Adipocyte (in vitro differentiated cells): ENCODE measurements at regions not wholly inside any gene's neighbourhood (a gene's known extent, or its start where the extent isn't known, plus 50 kb on each side); places are given as distances from the start of the nearest gene placed in this dataset.

Source experiments
- DNase-seq: peaks from one replicate; pipeline ENCODE4 v3.0.0-alpha.2; 2015; ENCODE audit warnings: low read depth
- H3K27me3 ChIP-seq: replicated peaks from 2 replicates; pipeline ENCODE4 v1.7.0; 2013; ENCODE audit warnings: mild to moderate bottlenecking, low read length, moderate library complexity; ENCODE audit not compliant: control insufficient read depth, insufficient read depth
- H3K36me3 ChIP-seq: 2 replicates; pipeline ENCODE4 v1.7.0; 2013; ENCODE audit warnings: low read length, mild to moderate bottlenecking, moderate library complexity; ENCODE audit not compliant: control insufficient read depth, insufficient read depth, severe bottlenecking
- H3K4me1 ChIP-seq: 2 replicates; pipeline ENCODE4 v1.7.0; 2013; ENCODE audit warnings: mild to moderate bottlenecking, low read length, moderate library complexity; ENCODE audit not compliant: control insufficient read depth, insufficient read depth
- H3K4me3 ChIP-seq: 2 replicates; pipeline ENCODE4 v1.7.0; 2013; ENCODE audit warnings: mild to moderate bottlenecking, low read length, moderate library complexity
- H3K9ac ChIP-seq: 2 replicates; pipeline ENCODE4 v1.7.0; 2013; ENCODE audit warnings: mild to moderate bottlenecking, low read length, moderate library complexity
- H3K9me3 ChIP-seq: 2 replicates; pipeline ENCODE4 v1.7.0; 2013; ENCODE audit warnings: mild to moderate bottlenecking, low read length, moderate library complexity; ENCODE audit not compliant: control insufficient read depth

DNA sequence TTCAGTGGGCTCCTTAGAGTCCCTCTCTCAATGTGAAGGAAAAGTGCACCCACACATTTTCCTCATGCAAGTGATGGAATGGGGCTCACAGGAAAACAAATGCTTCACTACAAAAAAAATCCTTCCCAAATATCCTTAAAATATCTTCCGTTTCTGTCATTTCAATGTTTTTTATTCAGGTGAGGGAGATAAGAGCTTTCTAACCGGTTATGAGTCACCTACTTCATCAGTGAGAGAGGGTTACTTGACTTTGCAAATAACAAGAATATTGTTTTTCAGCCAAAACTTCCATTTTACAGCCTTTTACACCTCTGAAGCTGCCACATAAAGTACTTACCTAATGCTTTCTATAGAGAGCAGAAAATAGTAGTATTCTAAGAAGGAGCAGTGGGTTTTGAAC, 98.3 kb upstream of the CD55 start:
- Histone ChIP-seq H3K27me3 (no peaks in the 10 kb centered on the region), H3K9ac (no peak overlapping the region), H3K36me3 (no peaks in the 10 kb centered on the region), H3K9me3 (no peaks in the 10 kb centered on the region), H3K4me3 (no peak overlapping the region), H3K4me1 (no peaks in the 10 kb centered on the region)
- no peak for DNase-seq

DNA sequence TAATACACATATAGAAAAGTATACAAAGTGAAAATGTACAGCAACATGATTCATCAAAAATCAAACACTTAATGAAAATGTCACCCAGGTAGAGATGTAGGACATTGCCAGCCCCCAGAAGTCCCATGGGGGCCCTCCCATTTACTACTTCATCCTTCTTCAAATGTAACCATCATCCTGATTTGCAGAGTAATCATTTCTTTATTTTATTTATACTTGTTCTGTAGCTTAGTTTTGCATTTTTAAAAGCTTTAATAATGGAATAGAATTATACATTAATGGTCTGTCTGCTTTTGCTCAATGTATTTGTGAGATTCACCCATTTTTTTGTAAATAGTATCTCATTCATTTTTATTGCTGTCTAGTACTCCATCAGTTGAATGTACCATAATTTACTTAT, 96.8 kb upstream of the CD55 start:
- Histone ChIP-seq H3K27me3 (no peaks in the 10 kb centered on the region), H3K4me1 (no peaks in the 10 kb centered on the region), H3K9me3 (no peaks in the 10 kb centered on the region), H3K9ac (no peak overlapping the region), H3K36me3 (no peaks in the 10 kb centered on the region), H3K4me3 (no peak overlapping the region)
- no peak for DNase-seq

DNA sequence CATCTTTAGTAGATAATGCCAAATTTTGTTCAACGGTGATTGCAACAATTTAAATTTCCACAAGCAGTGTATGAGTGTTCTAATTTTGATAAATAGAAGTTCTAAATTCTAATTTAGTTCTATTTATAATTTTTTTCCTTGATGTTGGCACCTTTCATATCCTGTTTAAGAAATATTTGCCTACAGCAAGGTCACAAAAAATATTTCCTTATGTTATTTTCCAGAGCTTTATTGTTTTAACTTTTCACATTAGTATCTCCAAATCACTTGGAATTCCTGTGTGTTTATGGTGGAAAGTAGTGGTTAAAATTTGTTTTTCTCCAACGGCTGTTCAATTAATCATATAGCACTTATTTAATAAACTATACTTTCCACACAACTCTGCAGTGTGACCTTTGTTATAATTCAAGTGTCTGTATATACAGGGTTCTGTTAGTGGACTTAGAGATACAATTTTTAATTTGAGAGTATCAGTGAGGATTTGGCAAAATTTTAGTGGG, 94.3 kb upstream of the CD55 start:
- Histone ChIP-seq H3K9ac (no peak overlapping the region), H3K27me3 (no peaks in the 10 kb centered on the region), H3K4me1 (no peaks in the 10 kb centered on the region), H3K9me3 (no peaks in the 10 kb centered on the region), H3K4me3 (no peak overlapping the region), H3K36me3 (no peaks in the 10 kb centered on the region)
- no peak for DNase-seq

DNA sequence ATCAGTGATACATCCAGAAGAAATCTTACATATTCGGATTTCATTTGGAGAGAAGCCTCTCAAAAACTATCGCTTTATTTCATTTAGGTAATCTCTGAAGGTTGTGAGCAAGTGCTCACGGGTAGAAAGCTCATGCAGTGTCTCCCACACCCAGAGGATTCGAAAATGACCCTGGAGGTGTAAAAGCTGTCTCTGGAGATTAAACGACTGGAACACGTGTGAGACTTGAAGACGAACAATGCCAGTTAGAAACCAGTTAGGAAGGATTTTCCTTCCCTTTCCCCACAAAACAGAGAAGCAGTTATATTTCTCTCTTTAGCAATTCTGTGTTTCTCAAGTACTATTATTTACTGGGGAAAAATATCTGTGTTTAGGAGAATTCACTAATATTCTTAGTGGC, 92.5 kb upstream of the CD55 start:
- Histone ChIP-seq H3K9ac (no peak overlapping the region), H3K27me3 (no peaks in the 10 kb centered on the region), H3K4me3 (no peak overlapping the region), H3K36me3 (no peaks in the 10 kb centered on the region), H3K9me3 (no peaks in the 10 kb centered on the region), H3K4me1 (peaks cover 4% of the 10 kb centered on the region)
- no peak for DNase-seq

DNA sequence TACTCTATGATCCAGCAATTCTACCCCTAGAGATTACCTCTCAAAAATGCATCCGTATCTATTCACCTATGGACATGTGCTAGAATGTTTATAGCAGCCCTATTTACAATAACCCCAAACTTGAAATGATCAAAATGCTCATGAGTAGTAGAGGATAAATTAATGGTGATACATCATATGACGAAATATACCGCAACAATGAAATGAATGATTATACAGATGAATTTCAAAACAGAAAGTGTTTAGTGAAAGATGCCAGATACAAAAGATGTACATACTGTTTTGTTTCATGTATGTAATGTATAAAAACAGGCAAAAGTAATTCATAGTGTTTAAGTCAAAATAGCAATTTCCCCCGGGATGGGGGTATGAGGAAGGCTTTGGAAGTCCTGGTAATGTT, 91.0 kb upstream of the CD55 start:
- H3K4me3 ChIP-seq: no peak overlapping the region
- peaks cover 4% of the 10 kb centered on the region for H3K4me1 ChIP-seq
- no peak overlapping the region for H3K9ac ChIP-seq
- DNase-seq: no peak
- H3K27me3 ChIP-seq: no peaks in the 10 kb centered on the region
- no peaks in the 10 kb centered on the region for H3K9me3 ChIP-seq
- H3K36me3 ChIP-seq: no peaks in the 10 kb centered on the region

DNA sequence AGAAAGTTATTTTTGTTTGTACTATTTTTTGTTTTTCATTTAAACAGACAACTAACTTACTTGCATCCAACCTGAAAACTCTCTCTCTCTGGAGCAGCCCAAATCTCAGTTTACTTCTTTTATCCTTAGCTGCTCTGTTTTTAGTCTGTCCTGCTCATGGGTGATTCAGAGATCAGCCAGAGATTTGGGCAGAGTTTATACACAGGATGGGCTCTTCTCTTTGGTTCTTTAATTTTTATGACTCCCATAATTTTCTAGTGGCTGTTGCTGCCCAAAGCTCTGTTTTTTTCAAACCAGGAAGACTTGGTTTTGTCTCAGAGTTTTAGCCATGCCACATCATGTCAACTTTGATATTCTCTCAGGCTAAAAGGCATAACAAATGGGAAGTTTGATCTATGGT, 86.8 kb upstream of the CD55 start:
- H3K27me3 ChIP-seq: no peaks in the 10 kb centered on the region
- no peak for DNase-seq
- H3K4me3 ChIP-seq: no peak overlapping the region
- no peaks in the 10 kb centered on the region for H3K9me3 ChIP-seq
- H3K9ac ChIP-seq: no peak overlapping the region
- H3K36me3 ChIP-seq: no peaks in the 10 kb centered on the region
- peaks cover 4% of the 10 kb centered on the region for H3K4me1 ChIP-seq

DNA sequence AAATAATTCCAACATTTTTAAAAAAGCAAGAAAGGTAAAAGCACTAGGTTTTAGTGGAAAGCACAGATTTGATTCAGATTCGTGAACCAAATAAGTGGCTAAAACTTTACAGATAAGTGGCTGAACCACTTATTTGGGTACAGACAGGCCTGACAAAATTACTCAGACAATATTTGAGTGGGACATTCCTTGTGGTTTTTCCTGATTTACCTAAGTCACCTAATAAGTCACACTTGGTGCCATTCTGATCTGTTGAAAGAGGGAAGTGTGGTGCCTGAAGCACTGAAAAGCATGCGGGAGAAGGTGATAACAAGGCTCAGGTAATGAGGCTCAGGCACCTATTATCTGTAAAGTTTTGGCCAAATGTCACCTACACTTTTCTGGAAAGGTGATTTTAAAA, 81.6 kb upstream of the CD55 start:
- Histone ChIP-seq H3K36me3 (no peaks in the 10 kb centered on the region), H3K9me3 (no peaks in the 10 kb centered on the region), H3K9ac (no peak overlapping the region), H3K4me1 (peaks cover 11% of the 10 kb centered on the region), H3K27me3 (no peaks in the 10 kb centered on the region), H3K4me3 (no peak overlapping the region)
- no peak for DNase-seq

DNA sequence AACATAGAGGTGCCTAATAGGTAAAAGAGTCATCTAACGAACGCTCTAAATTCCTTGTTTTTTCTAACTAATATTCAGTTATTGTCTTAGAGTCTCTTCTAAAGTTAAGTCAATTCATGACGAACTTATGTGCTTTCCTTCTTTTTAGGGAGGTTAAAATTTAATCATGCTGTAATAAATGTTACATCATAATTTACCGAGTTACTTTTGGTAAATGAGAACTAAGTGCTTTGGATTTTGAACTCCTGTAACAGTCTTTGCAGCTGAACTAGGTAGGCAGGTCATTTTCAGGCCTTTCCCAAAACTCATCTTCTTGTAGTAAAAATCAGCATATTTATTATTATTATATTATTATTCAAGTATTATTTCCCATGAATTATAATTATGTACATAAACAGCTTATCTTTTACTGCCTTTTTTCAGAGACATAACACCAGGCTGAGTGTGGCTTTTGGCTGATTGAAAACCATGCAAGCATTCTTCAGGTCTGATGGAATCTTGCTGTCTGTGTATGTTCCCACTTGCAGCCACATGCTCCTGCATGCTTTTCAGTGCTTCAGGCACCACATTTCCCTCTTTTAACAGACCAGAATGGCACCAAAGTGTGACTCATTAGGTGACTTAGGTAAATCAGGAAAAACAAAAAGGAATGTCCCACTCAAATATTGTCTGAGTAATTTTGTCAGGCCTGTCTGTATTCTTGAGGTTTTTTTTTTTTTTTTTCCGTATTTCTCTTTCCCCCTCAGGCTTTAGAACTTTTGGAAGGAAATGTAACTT, 81.0 kb upstream of the CD55 start:
- Histone ChIP-seq H3K27me3 (no peaks in the 10 kb centered on the region), H3K9me3 (no peaks in the 10 kb centered on the region), H3K36me3 (no peaks in the 10 kb centered on the region), H3K4me3 (no peak overlapping the region), H3K4me1 (peaks cover 11% of the 10 kb centered on the region), H3K9ac (no peak overlapping the region)
- peak; percentile 41 for DNase-seq

DNA sequence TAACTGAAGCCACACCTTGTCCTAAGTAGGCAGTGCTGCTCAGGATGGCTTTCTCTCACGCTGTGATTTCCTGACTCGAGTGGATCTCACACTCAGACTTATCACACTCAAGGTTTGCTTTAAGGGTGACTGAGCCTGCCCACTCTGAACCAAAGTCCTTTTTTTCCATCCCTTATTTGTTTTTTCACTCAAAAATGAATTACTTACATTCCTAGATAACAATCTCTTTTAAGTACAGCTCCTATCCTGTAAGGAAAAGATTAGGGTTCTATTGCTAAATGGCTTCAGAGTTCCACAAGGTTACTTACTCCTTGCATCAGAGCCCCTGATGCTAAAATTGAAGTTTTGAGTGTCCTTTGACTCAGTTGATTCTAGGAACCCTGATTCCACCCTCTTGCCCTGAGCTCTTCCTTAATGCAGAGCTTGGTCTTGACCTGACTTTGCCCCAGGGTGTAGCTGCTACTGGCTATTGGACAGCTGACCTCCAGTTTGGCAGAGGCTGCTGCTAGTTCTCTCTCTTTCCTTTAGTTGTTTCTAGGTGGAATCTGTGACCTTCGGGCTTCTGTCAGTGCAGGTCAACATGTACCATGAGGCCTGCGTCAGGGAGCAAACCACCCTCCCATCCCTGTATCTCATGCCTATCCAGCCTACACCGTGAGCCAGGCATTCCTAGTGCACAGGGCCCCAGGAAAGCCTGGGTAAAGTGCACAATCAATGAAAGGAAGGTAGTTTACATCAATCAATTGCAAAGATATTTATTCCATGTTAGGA, 80.1 kb upstream of the CD55 start:
- DNase-seq: peak; percentile 11
- Histone ChIP-seq H3K27me3 (no peaks in the 10 kb centered on the region), H3K9me3 (no peaks in the 10 kb centered on the region), H3K9ac (no peak overlapping the region), H3K4me1 (peaks cover 11% of the 10 kb centered on the region), H3K36me3 (no peaks in the 10 kb centered on the region), H3K4me3 (no peak overlapping the region)

DNA sequence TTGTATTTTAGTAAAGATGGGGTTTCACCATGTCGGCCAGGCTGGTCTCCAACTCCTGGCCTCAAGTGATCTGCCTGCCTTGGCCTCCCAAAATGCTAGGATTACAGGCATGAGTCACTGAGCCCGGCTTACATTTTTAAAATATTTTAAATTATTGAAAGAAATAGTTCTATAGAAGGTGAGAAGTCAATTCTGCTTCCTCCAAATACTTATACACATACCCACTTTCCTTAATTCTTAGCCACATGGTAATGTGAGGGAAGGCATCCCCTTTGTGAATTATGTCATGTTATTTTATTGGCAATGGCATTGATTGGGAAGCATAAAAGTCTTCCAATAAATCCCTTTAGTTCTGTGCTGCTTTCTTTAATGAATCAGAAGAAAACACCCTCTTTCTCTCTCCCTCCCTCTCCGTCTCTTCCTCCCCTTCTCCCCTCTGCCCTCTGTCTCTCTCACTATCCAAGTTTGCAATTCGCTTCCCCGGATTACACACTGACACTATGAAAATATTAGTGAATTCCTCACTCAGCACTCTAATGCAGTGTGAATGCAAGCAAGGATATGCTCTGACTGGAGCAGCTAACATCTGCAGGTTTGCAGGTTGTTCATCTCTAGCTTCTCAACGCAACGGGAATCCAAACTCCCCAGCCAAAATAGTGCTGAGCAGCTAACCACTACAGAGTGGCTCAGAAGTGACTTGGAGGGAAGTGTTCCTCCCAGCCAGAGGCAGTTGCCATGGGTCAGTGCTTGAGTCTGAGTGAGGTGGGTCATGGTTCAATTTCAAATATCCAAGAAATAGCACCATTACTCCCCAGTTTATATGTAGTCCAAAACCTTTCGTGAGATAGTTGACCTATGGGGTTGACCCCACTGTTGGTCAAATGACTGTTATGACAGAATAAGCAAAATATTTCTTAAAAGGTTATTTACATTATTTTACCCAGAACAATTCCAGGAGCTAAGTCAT, 77.8 kb upstream of the CD55 start:
- H3K9ac ChIP-seq: no peak overlapping the region
- no peak for DNase-seq
- no peaks in the 10 kb centered on the region for H3K36me3 ChIP-seq
- H3K4me1 ChIP-seq: peaks cover 11% of the 10 kb centered on the region
- H3K4me3 ChIP-seq: no peak overlapping the region
- no peaks in the 10 kb centered on the region for H3K9me3 ChIP-seq
- no peaks in the 10 kb centered on the region for H3K27me3 ChIP-seq

DNA sequence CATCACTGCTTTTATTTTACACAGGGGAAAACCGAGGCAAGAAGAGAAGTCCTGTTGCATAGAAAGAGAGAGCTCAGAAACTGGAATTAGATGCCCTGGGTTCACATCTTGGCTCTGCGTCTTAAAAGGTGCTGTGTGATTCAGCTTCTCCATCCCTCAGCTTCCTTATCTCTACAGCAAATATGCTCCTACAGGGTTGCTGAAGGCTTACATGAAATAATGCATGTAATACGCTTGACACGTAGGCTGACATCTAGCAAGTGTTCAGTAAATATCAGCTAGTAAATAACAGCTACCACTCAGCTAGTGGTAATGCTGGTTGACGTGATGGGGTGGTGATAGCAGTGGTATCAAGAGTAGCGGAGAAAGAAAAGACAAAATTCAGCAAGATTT, 77.1 kb upstream of the CD55 start:
- peaks cover 11% of the 10 kb centered on the region for H3K4me1 ChIP-seq
- H3K27me3 ChIP-seq: no peaks in the 10 kb centered on the region
- H3K4me3 ChIP-seq: no peak overlapping the region
- no peak for DNase-seq
- no peak overlapping the region for H3K9ac ChIP-seq
- H3K9me3 ChIP-seq: no peaks in the 10 kb centered on the region
- H3K36me3 ChIP-seq: no peaks in the 10 kb centered on the region
